ENCODE measurements at regions not wholly inside any gene's neighbourhood (a gene's known extent, or its start where the extent isn't known, plus 50 kb on each side); places are given as distances from the start of the nearest gene placed in this dataset.
A peak's percentile ranks its signal among the peaks of the same experiment; 100 is the strongest.

- no peaks in the 10 kb centered on the region for H3K4me1 ChIP-seq (replicated peaks in 1 of 2)
- no peaks in the 10 kb centered on the region for H3K27me3 ChIP-seq
- TF ChIP-seq, protein P1, sequence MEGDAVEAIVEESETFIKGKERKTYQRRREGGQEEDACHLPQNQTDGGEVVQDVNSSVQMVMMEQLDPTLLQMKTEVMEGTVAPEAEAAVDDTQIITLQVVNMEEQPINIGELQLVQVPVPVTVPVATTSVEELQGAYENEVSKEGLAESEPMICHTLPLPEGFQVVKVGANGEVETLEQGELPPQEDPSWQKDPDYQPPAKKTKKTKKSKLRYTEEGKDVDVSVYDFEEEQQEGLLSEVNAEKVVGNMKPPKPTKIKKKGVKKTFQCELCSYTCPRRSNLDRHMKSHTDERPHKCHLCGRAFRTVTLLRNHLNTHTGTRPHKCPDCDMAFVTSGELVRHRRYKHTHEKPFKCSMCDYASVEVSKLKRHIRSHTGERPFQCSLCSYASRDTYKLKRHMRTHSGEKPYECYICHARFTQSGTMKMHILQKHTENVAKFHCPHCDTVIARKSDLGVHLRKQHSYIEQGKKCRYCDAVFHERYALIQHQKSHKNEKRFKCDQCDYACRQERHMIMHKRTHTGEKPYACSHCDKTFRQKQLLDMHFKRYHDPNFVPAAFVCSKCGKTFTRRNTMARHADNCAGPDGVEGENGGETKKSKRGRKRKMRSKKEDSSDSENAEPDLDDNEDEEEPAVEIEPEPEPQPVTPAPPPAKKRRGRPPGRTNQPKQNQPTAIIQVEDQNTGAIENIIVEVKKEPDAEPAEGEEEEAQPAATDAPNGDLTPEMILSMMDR (IDR thresholded peaks at IDR 0.05): no peak
- no peak for TF ChIP-seq POLR2A (IDR thresholded peaks at IDR 0.05)
- no peak overlapping the region for H3K27ac ChIP-seq
- no peak overlapping the region for H3K4me3 ChIP-seq
- WGBS, 4 donors: 88 to 98% (median 96%) methylated on average over 2 of the region's 2 CpGs
- intact Hi-C loops (cut with DNase I): no loop called here
- no peaks in the 10 kb centered on the region for H3K36me3 ChIP-seq (replicated peaks in 1 of 2)
- DNase-seq: no peak
- no peaks in the 10 kb centered on the region for H3K9me3 ChIP-seq (replicated peaks in 1 of 3)
Measured at GRCh38 chr2:156797832-156798231, 361.7 kb downstream of the GPD2 start.

GRCh38 chr2:156800065-156800653, 364.0 kb downstream of the GPD2 start:
- Histone ChIP-seq H3K27me3 (no peaks in the 10 kb centered on the region), H3K9me3 (replicated peaks in 1 of 3) (no peaks in the 10 kb centered on the region), H3K4me3 (no peak overlapping the region), H3K4me1 (replicated peaks in 1 of 2) (no peaks in the 10 kb centered on the region), H3K36me3 (replicated peaks in 1 of 2) (no peaks in the 10 kb centered on the region), H3K27ac (no peak overlapping the region)
- WGBS, 4 donors: 59 to 73% (median 60%) methylated on average over 3 of the region's 3 CpGs
- intact Hi-C loops (cut with DNase I): no loop called here
- TF ChIP-seq POLR2A (IDR thresholded peaks at IDR 0.05): no peak
- DNase-seq: no peak

GRCh38 chr2:156800781-156801361, 364.7 kb downstream of the GPD2 start:
- H3K4me1 ChIP-seq (replicated peaks in 1 of 2): no peaks in the 10 kb centered on the region
- no peak overlapping the region for H3K4me3 ChIP-seq
- DNase-seq: no peak
- 77 to 80% (median 78%) methylated on average over 8 of the region's 8 CpGs for WGBS, 4 donors
- H3K27ac ChIP-seq: no peak overlapping the region
- H3K36me3 ChIP-seq (replicated peaks in 1 of 2): no peaks in the 10 kb centered on the region
- no peaks in the 10 kb centered on the region for H3K27me3 ChIP-seq
- intact Hi-C loops (cut with DNase I): no loop called here
- H3K9me3 ChIP-seq (replicated peaks in 1 of 3): no peaks in the 10 kb centered on the region
- TF ChIP-seq, protein P1 (IDR thresholded peaks at IDR 0.05): no peak
- TF ChIP-seq POLR2A (IDR thresholded peaks at IDR 0.05): no peak

- peak in 1 of 7 donors; percentile 54 for DNase-seq
- Histone ChIP-seq H3K9me3 (replicated peaks in 1 of 3) (no peaks in the 10 kb centered on the region), H3K36me3 (replicated peaks in 1 of 2) (no peaks in the 10 kb centered on the region), H3K27ac (no peak overlapping the region), H3K4me1 (replicated peaks in 1 of 2) (no peaks in the 10 kb centered on the region), H3K4me3 (no peak overlapping the region), H3K27me3 (no peaks in the 10 kb centered on the region)
- TF ChIP-seq POLR2A (IDR thresholded peaks at IDR 0.05): no peak
- TF ChIP-seq, protein P1 (IDR thresholded peaks at IDR 0.05): no peak
- intact Hi-C loops (cut with DNase I): no loop called here
- WGBS, 4 donors: 34 to 45% (median 39%) methylated on average over 10 of the region's 10 CpGs
Measured at GRCh38 chr2:156803243-156803642, 367.1 kb downstream of the GPD2 start.

- no peak for TF ChIP-seq POLR2A (IDR thresholded peaks at IDR 0.05)
- TF ChIP-seq, protein P1 (IDR thresholded peaks at IDR 0.05): no peak
- Histone ChIP-seq H3K4me3 (no peak overlapping the region), H3K36me3 (replicated peaks in 1 of 2) (no peaks in the 10 kb centered on the region), H3K9me3 (replicated peaks in 1 of 3) (no peaks in the 10 kb centered on the region), H3K27me3 (no peaks in the 10 kb centered on the region), H3K27ac (no peak overlapping the region), H3K4me1 (replicated peaks in 1 of 2) (no peaks in the 10 kb centered on the region)
- 79 to 83% (median 82%) methylated on average over 5 of the region's 5 CpGs for WGBS, 4 donors
- intact Hi-C loops (cut with DNase I): no loop called here
- no peak for DNase-seq
Measured at GRCh38 chr2:156803967-156804366, 367.8 kb downstream of the GPD2 start.

All from adrenal gland (tissue), 9 donors.